Stimulated activated memory B cell treated with anti-CD40 and anti-IgM and Interleukin-4, amounts not matched to agents 10 μg/mL and 1 μg/mL and 100 μg/mL, for 72 hours (primary cell): ENCODE measurements at regions not wholly inside any gene's neighbourhood (a gene's known extent, or its start where the extent isn't known, plus 50 kb on each side); places are given as distances from the start of the nearest gene placed in this dataset.

Experiments
- ATAC-seq: fragments of 150-1000 bp; cut with Tn5 transposase; 2 replicates; pipeline ENCODE4 v1.10.0; 2021
- H3K27ac Mint-ChIP-seq: one replicate; pipeline ENCODE4 v1.8.0; 2022; ENCODE audit warnings: mild to moderate bottlenecking, mixed read lengths
- H3K27me3 Mint-ChIP-seq: one replicate; pipeline ENCODE4 v1.8.0; 2022; ENCODE audit warnings: mixed read lengths
- H3K36me3 Mint-ChIP-seq: one replicate; pipeline ENCODE4 v1.8.0; 2022; ENCODE audit warnings: mixed read lengths
- H3K4me1 Mint-ChIP-seq: one replicate; pipeline ENCODE4 v1.8.0; 2022; ENCODE audit warnings: mixed read lengths
- H3K4me3 Mint-ChIP-seq: one replicate; pipeline ENCODE4 v1.8.0; 2022; ENCODE audit warnings: mild to moderate bottlenecking, moderate library complexity, mixed read lengths
- H3K9me3 Mint-ChIP-seq: one replicate; pipeline ENCODE4 v1.8.0; 2022; ENCODE audit warnings: mixed read lengths

DNA sequence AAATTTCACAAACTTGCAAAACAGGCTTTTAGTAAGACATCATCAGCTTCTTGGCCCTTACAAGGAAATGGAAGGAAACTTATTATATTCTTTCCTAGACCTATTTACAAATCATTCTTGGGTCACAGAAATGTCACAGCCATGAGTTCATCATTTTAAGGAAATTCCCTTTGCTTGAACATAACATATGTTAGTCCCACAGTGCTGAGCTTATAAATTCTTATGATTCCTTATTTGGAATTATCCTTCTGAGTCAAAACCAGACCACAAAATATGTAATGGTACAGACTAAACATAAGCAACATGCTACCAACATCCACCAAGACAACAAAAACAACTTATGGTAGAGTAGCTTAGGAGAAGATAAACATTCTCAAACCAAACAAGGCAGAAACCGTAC lies 236.9 kb upstream of the CTSO start:
- Mint-ChIP-seq H3K27ac (no peak overlapping the region), H3K4me3 (no peak overlapping the region), H3K4me1 (no peaks in the 10 kb centered on the region), H3K36me3 (no peaks in the 10 kb centered on the region), H3K9me3 (peaks cover 3% of the 10 kb centered on the region), H3K27me3 (no peaks in the 10 kb centered on the region)
- ATAC-seq: no peak

GRCh38 chr4:156188596-156188995 lies 234.9 kb upstream of the CTSO start:
- Mint-ChIP-seq H3K27me3 (no peaks in the 10 kb centered on the region), H3K9me3 (peaks cover 3% of the 10 kb centered on the region), H3K4me1 (no peaks in the 10 kb centered on the region), H3K4me3 (no peak overlapping the region), H3K36me3 (no peaks in the 10 kb centered on the region), H3K27ac (no peak overlapping the region)
- no peak for ATAC-seq

DNA sequence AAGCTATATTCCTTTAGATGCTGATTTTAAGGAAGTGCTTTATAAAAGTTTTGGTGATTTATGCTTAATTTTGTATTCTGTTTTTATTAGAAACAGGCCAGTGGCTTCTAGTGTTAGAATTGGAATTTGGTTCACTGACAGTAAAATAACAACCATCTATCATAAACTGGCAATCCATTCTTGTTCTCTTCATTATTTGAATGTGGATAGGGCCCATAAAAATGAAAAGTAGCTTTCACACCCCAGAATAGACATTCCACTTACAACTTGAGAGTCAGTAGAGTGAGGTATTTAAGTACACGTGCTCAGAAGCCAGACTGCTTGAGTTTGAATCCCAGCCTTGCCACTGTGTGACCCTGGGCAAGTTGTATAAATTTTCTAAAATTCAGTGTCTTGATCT lies 232.4 kb upstream of the CTSO start:
- H3K4me1 Mint-ChIP-seq: no peaks in the 10 kb centered on the region
- no peak for ATAC-seq
- peaks cover 3% of the 10 kb centered on the region for H3K9me3 Mint-ChIP-seq
- no peaks in the 10 kb centered on the region for H3K27me3 Mint-ChIP-seq
- no peak overlapping the region for H3K4me3 Mint-ChIP-seq
- H3K36me3 Mint-ChIP-seq: no peaks in the 10 kb centered on the region
- no peak overlapping the region for H3K27ac Mint-ChIP-seq

- Mint-ChIP-seq H3K4me1 (no peaks in the 10 kb centered on the region), H3K9me3 (peaks cover 3% of the 10 kb centered on the region), H3K36me3 (no peaks in the 10 kb centered on the region), H3K4me3 (no peak overlapping the region), H3K27me3 (no peaks in the 10 kb centered on the region), H3K27ac (no peak overlapping the region)
- no peak for ATAC-seq
Observed at GRCh38 chr4:156185514-156186055, 231.9 kb upstream of the CTSO start.

GRCh38 chr4:156182269-156182668 lies 228.6 kb upstream of the CTSO start:
- Mint-ChIP-seq H3K27ac (no peak overlapping the region), H3K36me3 (no peaks in the 10 kb centered on the region), H3K4me3 (no peak overlapping the region), H3K9me3 (no peaks in the 10 kb centered on the region), H3K27me3 (no peaks in the 10 kb centered on the region), H3K4me1 (no peaks in the 10 kb centered on the region)
- no peak for ATAC-seq

DNA sequence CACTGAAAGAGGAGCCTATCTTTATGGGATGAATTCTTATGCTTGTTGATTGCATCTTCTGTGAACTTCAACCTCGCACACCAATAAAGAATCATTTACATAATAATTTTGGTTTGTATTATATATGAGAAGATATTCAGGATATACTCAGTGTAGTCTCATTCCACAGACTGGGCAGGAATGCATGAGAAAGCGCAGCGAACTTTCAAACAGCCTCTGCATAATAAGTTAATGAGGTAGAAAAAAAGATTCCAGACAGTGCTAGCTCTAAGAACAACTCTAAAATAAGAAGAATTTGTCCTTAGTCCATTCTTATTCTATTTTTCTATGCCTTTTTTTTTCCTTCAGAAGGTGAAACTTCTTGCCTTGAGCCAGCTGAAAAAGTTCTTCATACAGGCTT lies 224.3 kb upstream of the CTSO start:
- Mint-ChIP-seq H3K36me3 (no peaks in the 10 kb centered on the region), H3K27me3 (no peaks in the 10 kb centered on the region), H3K4me3 (no peak overlapping the region), H3K9me3 (peaks cover 2% of the 10 kb centered on the region), H3K27ac (no peak overlapping the region), H3K4me1 (no peaks in the 10 kb centered on the region)
- ATAC-seq: no peak

GRCh38 chr4:156176896-156177295 lies 223.2 kb upstream of the CTSO start:
- Mint-ChIP-seq H3K9me3 (peaks cover 2% of the 10 kb centered on the region), H3K4me1 (no peaks in the 10 kb centered on the region), H3K27me3 (no peaks in the 10 kb centered on the region), H3K27ac (no peak overlapping the region), H3K36me3 (no peaks in the 10 kb centered on the region), H3K4me3 (no peak overlapping the region)
- no peak for ATAC-seq

GRCh38 chr4:156173937-156174336 lies 220.3 kb upstream of the CTSO start:
- Mint-ChIP-seq H3K4me1 (no peaks in the 10 kb centered on the region), H3K27me3 (no peaks in the 10 kb centered on the region), H3K4me3 (no peak overlapping the region), H3K9me3 (peaks cover 2% of the 10 kb centered on the region), H3K27ac (no peak overlapping the region), H3K36me3 (no peaks in the 10 kb centered on the region)
- ATAC-seq: no peak

DNA sequence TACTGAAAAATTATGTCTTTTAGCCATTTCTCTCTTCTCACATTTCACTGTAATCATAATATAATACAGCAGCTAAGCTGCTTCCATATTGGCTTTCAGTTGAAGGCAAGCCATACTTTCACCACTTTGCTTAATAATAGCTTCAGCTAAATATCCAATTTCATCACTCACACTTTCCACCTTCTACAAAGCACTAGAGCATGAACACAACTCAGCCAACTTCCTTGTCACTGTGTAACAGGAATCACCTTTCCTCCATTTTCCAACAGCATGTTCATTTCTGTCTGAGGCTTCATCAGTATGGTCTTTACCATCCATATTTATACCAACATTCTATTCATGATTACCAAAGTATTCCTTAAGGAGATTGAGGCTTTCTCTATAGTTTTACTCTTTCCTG lies 219.8 kb upstream of the CTSO start:
- Mint-ChIP-seq H3K4me3 (no peak overlapping the region), H3K27ac (no peak overlapping the region), H3K27me3 (no peaks in the 10 kb centered on the region), H3K9me3 (peaks cover 2% of the 10 kb centered on the region), H3K36me3 (no peaks in the 10 kb centered on the region), H3K4me1 (no peaks in the 10 kb centered on the region)
- ATAC-seq: no peak

DNA sequence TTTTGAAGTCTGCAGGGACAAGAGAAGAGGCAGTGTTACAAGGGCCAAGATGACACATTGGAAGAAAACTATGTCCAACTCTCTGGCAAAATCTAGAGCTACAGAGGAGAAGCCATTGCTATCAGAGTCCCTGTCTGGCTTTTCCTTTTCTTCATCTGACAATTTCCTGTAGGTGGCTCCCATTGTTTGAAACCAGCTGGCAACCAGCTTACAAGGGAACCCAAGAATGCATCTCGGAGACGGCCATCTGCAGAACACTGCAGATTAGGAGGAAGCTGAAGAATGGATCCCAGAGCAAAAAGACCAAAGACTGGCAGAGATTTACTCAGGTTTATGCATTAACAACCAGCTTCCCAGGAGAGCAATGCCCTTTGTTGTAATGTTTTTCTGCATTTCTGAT lies 216.2 kb upstream of the CTSO start:
- no peak for ATAC-seq
- Mint-ChIP-seq H3K27ac (no peak overlapping the region), H3K9me3 (peaks cover 3% of the 10 kb centered on the region), H3K4me3 (no peak overlapping the region), H3K4me1 (no peaks in the 10 kb centered on the region), H3K27me3 (no peaks in the 10 kb centered on the region), H3K36me3 (no peaks in the 10 kb centered on the region)

GRCh38 chr4:156169011-156169410 lies 215.3 kb upstream of the CTSO start:
- Mint-ChIP-seq H3K9me3 (peaks cover 10% of the 10 kb centered on the region), H3K4me3 (no peak overlapping the region), H3K4me1 (no peaks in the 10 kb centered on the region), H3K27me3 (no peaks in the 10 kb centered on the region), H3K36me3 (no peaks in the 10 kb centered on the region), H3K27ac (no peak overlapping the region)
- no peak for ATAC-seq

- Mint-ChIP-seq H3K4me1 (no peaks in the 10 kb centered on the region), H3K27ac (no peak overlapping the region), H3K27me3 (no peaks in the 10 kb centered on the region), H3K9me3 (peaks cover 10% of the 10 kb centered on the region), H3K4me3 (no peak overlapping the region), H3K36me3 (no peaks in the 10 kb centered on the region)
- no peak for ATAC-seq
Observed at GRCh38 chr4:156168288-156168687, 214.6 kb upstream of the CTSO start.

GRCh38 chr4:156158747-156159146 lies 205.1 kb upstream of the CTSO start:
- Mint-ChIP-seq H3K27me3 (no peaks in the 10 kb centered on the region), H3K4me1 (no peaks in the 10 kb centered on the region), H3K9me3 (no peaks in the 10 kb centered on the region), H3K27ac (no peak overlapping the region), H3K36me3 (no peaks in the 10 kb centered on the region), H3K4me3 (no peak overlapping the region)
- no peak for ATAC-seq

- no peaks in the 10 kb centered on the region for H3K27me3 Mint-ChIP-seq
- H3K27ac Mint-ChIP-seq: no peak overlapping the region
- no peak overlapping the region for H3K4me3 Mint-ChIP-seq
- no peaks in the 10 kb centered on the region for H3K36me3 Mint-ChIP-seq
- no peaks in the 10 kb centered on the region for H3K4me1 Mint-ChIP-seq
- no peaks in the 10 kb centered on the region for H3K9me3 Mint-ChIP-seq
- ATAC-seq: no peak
Observed at GRCh38 chr4:156154978-156155377, 201.3 kb upstream of the CTSO start.

GRCh38 chr4:156146571-156146970 lies 192.9 kb upstream of the CTSO start:
- Mint-ChIP-seq H3K27me3 (no peaks in the 10 kb centered on the region), H3K4me3 (no peak overlapping the region), H3K27ac (no peak overlapping the region), H3K36me3 (no peaks in the 10 kb centered on the region), H3K4me1 (no peaks in the 10 kb centered on the region), H3K9me3 (no peaks in the 10 kb centered on the region)
- no peak for ATAC-seq

DNA sequence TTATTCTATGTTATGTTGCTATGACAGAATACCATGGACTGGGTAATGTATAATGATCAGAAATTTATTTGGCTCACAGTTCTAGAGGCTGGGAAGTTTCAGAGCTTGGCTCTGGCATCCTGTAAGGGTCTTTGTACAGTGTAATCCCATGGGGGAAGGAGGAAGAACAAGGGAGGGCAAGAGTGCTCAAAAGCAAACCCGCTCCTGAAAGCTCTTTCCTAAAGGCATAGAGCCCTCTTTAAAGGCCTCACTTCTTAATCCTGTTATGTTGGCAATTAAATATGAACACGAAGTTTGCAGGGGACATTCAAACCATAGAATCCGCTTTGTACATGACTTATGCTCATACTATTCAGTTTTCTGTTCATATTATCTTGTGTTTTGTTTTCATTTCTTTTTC lies 191.3 kb upstream of the CTSO start:
- no peaks in the 10 kb centered on the region for H3K4me1 Mint-ChIP-seq
- no peak for ATAC-seq
- no peak overlapping the region for H3K27ac Mint-ChIP-seq
- H3K27me3 Mint-ChIP-seq: no peaks in the 10 kb centered on the region
- no peak overlapping the region for H3K4me3 Mint-ChIP-seq
- no peaks in the 10 kb centered on the region for H3K9me3 Mint-ChIP-seq
- H3K36me3 Mint-ChIP-seq: no peaks in the 10 kb centered on the region

- no peak for ATAC-seq
- Mint-ChIP-seq H3K9me3 (no peaks in the 10 kb centered on the region), H3K4me1 (no peaks in the 10 kb centered on the region), H3K36me3 (no peaks in the 10 kb centered on the region), H3K4me3 (no peak overlapping the region), H3K27me3 (no peaks in the 10 kb centered on the region), H3K27ac (no peak overlapping the region)
Observed at GRCh38 chr4:156138781-156139280, 185.2 kb upstream of the CTSO start.
